NCI-H748 (cell line): ENCODE measurements at regions not wholly inside any gene's neighbourhood (a gene's known extent, or its start where the extent isn't known, plus 50 kb on each side); places are given as distances from the start of the nearest gene placed in this dataset.

Experiments used
- DNase-seq: peaks from one replicate; lab custom pipeline; 2025; ENCODE audit not compliant: unreplicated experiment; lab: John Stamatoyannopoulos, UW

- no peak for DNase-seq
Observed at GRCh38 chr1:157194731-157195520, 56.7 kb upstream of the ETV3 start.

GRCh38 chr1:157193702-157194391 is 55.7 kb upstream of the ETV3 start:
- DNase-seq = peak; percentile 73

- peak; percentile 16 for DNase-seq
Observed at GRCh38 chr1:157193219-157193618, 55.0 kb upstream of the ETV3 start.

GRCh38 chr1:157189986-157190982 is 52.1 kb upstream of the ETV3 start:
- no peak for DNase-seq

- DNase-seq = no peak
Observed at GRCh38 chr1:157189096-157189495, 50.9 kb upstream of the ETV3 start.
